ENCODE measurements at regions not wholly inside any gene's neighbourhood (a gene's known extent, or its start where the extent isn't known, plus 50 kb on each side); places are given as distances from the start of the nearest gene placed in this dataset.

GRCh38 chr1:24984800-24985522 is 54.9 kb upstream of the RUNX3 start:
- H3K36me3 ChIP-seq (replicated peaks; ENCODE audit: insufficient read depth, low read depth): no peaks in the 10 kb centered on the region
- TF ChIP-seq EZH2phosphoT487 (IDR thresholded peaks at IDR 0.05; ENCODE audit: low read depth, severe bottlenecking, unreplicated experiment): no peak
- no peak for TF ChIP-seq CTCF (IDR thresholded peaks at IDR 0.05; ENCODE audit: poor library complexity)
- no peak for TF ChIP-seq EZH2 (IDR thresholded peaks at IDR 0.05; ENCODE audit: borderline replicate concordance)

GRCh38 chr1:24984300-24984699 is 54.2 kb upstream of the RUNX3 start:
- TF ChIP-seq EZH2phosphoT487 (IDR thresholded peaks at IDR 0.05; ENCODE audit: low read depth, severe bottlenecking, unreplicated experiment) (no peak), CTCF (IDR thresholded peaks at IDR 0.05; ENCODE audit: poor library complexity) (no peak), EZH2 (IDR thresholded peaks at IDR 0.05; ENCODE audit: borderline replicate concordance) (no peak)

More at GRCh38 chr1:24984800-24985522, 54.9 kb upstream of the RUNX3 start:
- H3K79me2 ChIP-seq: no peaks in the 10 kb centered on the region
- DNase-seq (ENCODE audit: low spot score): no peak
- no peak overlapping the region for H3K4me2 ChIP-seq
- H3K9me3 ChIP-seq (ENCODE audit: low read depth): no peaks in the 10 kb centered on the region
- H3K27me3 ChIP-seq: no peaks in the 10 kb centered on the region
- 69% methylated on average over 5 of the region's 5 CpGs for WGBS (ENCODE audit: low lambda C conversion rate, missing lambda C conversion rate)
- H2AFZ ChIP-seq: no peak overlapping the region
- H4K20me1 ChIP-seq (ENCODE audit: insufficient read depth, poor library complexity, severe bottlenecking): no peaks in the 10 kb centered on the region
- no peak overlapping the region for H3K4me3 ChIP-seq
- no peak overlapping the region for H3K27ac ChIP-seq
- no peaks in the 10 kb centered on the region for H3K9me2 ChIP-seq (replicated peaks; ENCODE audit: insufficient read depth)
- H3K4me1 ChIP-seq (ENCODE audit: insufficient read depth): no peaks in the 10 kb centered on the region

DNA sequence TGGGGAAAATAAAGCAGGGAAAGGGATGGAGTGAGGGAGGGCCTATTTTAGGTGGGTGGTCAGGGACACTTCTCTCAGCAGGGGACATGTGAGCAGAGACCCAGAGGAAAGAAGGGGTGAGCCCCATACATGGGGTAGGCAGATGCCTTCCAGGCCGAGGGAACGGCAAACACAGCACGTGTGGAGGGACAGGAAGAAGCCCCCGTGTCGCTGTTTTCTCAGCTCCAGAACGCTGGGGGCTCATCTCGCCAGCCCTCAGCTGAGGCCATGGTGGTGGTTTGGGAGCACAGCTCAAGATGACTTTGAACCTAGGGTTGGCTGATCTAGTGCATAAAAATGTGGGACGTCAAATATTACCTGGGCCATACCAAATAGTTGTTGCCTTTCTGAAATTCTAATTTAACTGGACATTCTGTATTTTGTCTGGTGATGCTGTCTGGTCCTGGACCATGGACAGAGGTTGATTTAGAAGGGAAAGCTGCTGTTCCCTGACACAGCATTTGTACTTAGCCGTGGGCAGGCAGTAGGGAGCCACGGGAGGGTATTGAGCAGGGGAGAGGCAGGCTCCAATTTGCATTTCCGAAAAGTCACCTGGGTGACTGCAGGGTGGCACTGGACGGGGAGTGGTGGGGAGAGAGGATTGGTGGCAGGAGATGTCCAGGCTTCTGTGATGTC is 53.1 kb upstream of the RUNX3 start:
- H4K20me1 ChIP-seq (ENCODE audit: insufficient read depth, poor library complexity, severe bottlenecking): no peaks in the 10 kb centered on the region
- WGBS (ENCODE audit: low lambda C conversion rate, missing lambda C conversion rate): 82% methylated on average over 12 of the region's 12 CpGs
- no peak for DNase-seq (ENCODE audit: low spot score)
- H3K79me2 ChIP-seq: no peaks in the 10 kb centered on the region
- H3K4me3 ChIP-seq: no peak overlapping the region
- no peaks in the 10 kb centered on the region for H3K9me3 ChIP-seq (ENCODE audit: low read depth)
- H3K27ac ChIP-seq: no peak overlapping the region
- no peak overlapping the region for H3K4me2 ChIP-seq
- H3K27me3 ChIP-seq: peaks cover 1% of the 10 kb centered on the region
- no peaks in the 10 kb centered on the region for H3K4me1 ChIP-seq (ENCODE audit: insufficient read depth)
- H2AFZ ChIP-seq: no peak overlapping the region
- H3K9me2 ChIP-seq (replicated peaks; ENCODE audit: insufficient read depth): no peaks in the 10 kb centered on the region
- TF ChIP-seq CTCF (IDR thresholded peaks at IDR 0.05; ENCODE audit: poor library complexity): no peak
- TF ChIP-seq EZH2 (IDR thresholded peaks at IDR 0.05; ENCODE audit: borderline replicate concordance): no peak
- TF ChIP-seq EZH2phosphoT487 (IDR thresholded peaks at IDR 0.05; ENCODE audit: low read depth, severe bottlenecking, unreplicated experiment): no peak
- H3K36me3 ChIP-seq (replicated peaks; ENCODE audit: insufficient read depth, low read depth): no peaks in the 10 kb centered on the region

More at GRCh38 chr1:24984300-24984699, 54.2 kb upstream of the RUNX3 start:
- no peak overlapping the region for H3K27ac ChIP-seq
- no peak overlapping the region for H3K4me2 ChIP-seq
- no peaks in the 10 kb centered on the region for H3K9me2 ChIP-seq (replicated peaks; ENCODE audit: insufficient read depth)
- H3K4me3 ChIP-seq: no peak overlapping the region
- no peaks in the 10 kb centered on the region for H3K36me3 ChIP-seq (replicated peaks; ENCODE audit: insufficient read depth, low read depth)
- no peak overlapping the region for H2AFZ ChIP-seq
- no peaks in the 10 kb centered on the region for H3K79me2 ChIP-seq
- DNase-seq (ENCODE audit: low spot score): no peak
- H3K4me1 ChIP-seq (ENCODE audit: insufficient read depth): no peaks in the 10 kb centered on the region
- H3K27me3 ChIP-seq: no peaks in the 10 kb centered on the region
- H3K9me3 ChIP-seq (ENCODE audit: low read depth): no peaks in the 10 kb centered on the region
- H4K20me1 ChIP-seq (ENCODE audit: insufficient read depth, poor library complexity, severe bottlenecking): no peaks in the 10 kb centered on the region
- 71% methylated on average over 2 of the region's 2 CpGs for WGBS (ENCODE audit: low lambda C conversion rate, missing lambda C conversion rate)
